NCI-H2196 (cell line): ENCODE measurements at regions not wholly inside any gene's neighbourhood (a gene's known extent, or its start where the extent isn't known, plus 50 kb on each side); places are given as distances from the start of the nearest gene placed in this dataset.
A peak's percentile ranks its signal among the peaks of the same experiment; 100 is the strongest.

ENCODE experiments used
- DNase-seq: peaks from one replicate; lab custom pipeline; 2025; ENCODE audit not compliant: unreplicated experiment; lab: John Stamatoyannopoulos, UW

DNA sequence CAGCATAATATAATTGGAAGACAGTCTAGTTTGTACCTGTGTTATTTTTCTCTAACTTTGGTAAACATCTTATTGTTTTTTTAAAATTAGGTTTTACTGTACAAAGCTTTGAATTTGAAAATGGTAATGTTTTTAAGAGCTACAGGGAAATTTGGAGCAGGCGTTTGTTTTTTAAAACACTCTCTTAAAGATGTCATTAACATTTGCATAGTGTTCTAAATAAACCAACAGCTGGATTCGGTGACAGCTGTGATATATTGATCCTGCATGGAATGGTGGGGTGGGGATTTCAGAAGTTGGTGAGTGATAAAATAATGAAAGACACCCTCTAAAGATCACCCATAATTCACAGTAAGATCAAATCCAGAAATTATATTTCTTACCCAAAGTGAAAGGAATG, 97.9 kb upstream of the PRL start:
- DNase-seq: no peak

GRCh38 chr6:22399693-22400092, 102.9 kb upstream of the PRL start:
- no peak for DNase-seq

GRCh38 chr6:22401206-22401605, 104.4 kb upstream of the PRL start:
- no peak for DNase-seq

- no peak for DNase-seq
Measured at GRCh38 chr6:22401932-22402331, 105.1 kb upstream of the PRL start.

GRCh38 chr6:22409486-22409885, 112.7 kb upstream of the PRL start:
- DNase-seq: no peak

DNA sequence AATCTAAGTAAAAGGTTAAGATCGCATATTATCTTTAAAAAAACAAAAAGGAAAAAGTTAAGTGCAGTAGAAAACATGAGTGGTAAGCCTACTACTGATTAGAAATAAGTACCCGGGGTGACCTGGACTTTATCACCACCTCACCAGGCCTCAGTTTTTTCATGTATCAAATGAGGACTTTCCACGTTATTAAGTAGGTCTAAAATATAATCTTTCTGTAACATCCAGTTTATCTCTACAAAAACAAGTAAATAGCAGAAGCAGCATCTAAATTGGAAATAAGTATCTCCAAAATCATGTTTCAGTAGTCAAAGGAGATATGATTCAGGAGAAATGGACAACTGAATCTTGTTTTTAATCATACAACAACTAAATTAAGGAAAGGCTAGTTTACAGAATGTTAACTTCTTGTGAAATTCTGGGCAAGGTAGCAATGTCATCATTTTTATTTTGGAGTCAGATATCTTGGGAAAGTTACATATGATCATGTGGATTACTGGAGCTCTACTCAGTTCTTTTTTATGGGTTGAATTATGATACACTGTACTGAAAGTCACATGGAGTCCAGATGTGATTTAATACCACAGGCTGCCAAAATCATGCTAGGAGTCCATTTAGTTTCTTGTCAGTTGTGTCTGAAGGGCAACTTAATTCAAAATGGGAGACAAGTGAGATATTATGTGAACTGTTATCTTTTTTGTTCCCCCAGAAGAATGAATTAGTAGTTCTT, 114.7 kb upstream of the PRL start:
- no peak for DNase-seq

DNA sequence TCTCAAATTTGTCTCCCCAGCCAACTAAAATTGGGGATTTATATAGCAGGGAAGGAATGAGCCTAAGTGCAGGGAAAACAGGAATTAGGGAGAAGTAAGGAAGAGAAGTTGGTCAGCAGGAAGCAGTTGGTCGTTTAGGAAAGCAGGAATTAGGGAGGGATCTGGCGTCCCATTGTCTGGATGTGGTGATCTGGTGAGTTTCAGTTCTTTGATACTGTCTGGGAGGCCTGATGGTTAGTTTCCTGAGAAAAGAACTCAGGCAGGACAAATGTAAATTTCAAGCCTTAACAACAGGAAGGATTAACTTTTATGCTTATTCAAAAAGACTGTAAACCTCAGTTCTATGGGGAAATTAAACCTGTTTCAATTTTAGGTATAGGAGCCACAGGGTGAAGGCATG, 116.2 kb upstream of the PRL start:
- DNase-seq: no peak

GRCh38 chr6:22413681-22414311, 117.0 kb upstream of the PRL start:
- no peak for DNase-seq

GRCh38 chr6:22418714-22419113, 121.9 kb upstream of the PRL start:
- no peak for DNase-seq

DNA sequence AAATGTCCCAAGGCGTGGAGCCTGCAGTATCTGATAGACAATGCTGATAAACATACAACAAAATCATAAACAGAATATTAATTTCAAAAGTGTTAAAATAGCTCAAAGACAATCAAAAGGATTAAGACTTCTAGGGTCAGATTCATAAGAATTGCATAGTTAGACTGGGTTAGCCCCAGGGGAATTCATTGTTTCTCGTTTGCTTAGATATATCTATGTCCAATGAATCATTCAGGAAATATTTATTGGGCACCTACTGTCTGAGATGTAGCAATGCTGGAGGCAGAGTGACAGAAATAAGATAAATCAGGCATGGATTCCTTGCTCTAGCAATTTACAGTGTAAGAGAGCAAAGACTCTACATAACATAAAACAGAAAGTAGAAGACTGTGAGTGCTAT, 124.4 kb upstream of the PRL start:
- no peak for DNase-seq

DNA sequence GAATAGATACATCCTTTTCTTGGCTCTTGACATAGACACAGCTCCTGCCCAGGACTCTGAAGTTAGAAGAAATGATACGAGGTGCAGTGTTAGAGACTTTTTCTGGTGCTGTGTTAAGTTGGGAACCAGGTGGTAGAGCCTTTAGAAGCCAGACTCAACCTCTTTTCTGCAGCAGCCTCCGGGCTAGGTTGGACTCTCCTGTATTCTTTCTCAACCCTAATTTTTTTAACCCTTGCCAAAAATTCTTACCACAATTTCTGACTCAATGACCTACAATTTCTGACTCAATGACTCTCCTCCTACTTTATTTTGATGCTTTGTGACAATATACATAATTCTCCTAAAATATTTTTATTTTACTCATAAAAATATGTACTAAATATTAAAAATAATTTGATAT, 127.4 kb upstream of the PRL start:
- no peak for DNase-seq

- no peak for DNase-seq
Measured at GRCh38 chr6:22432060-22432459, 135.2 kb upstream of the PRL start.

- DNase-seq: no peak
Measured at GRCh38 chr6:22433745-22434144, 135.6 kb upstream of the HDGFL1 start.

- DNase-seq: no peak
Measured at GRCh38 chr6:22435151-22435550, 134.2 kb upstream of the HDGFL1 start.

DNA sequence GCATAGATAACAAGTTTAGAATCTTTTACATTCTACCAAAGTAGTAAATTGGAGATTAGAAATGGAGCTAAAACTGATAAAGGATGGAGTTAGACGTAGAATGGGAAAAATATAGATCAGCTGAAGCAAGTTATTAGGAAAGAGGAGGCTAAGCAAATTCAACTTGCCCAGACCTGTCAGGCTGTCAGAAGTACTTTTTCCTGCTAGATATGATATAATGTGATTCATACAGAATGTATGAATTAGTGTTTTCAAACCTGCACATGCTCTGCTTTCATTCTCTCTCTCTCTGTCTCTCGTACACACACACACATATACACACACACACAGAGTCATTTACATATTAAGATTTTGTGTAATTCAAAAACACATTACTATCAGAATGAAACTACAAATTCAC, 133.2 kb upstream of the HDGFL1 start:
- no peak for DNase-seq

GRCh38 chr6:22437665-22438064, 131.7 kb upstream of the HDGFL1 start:
- no peak for DNase-seq

- peak; percentile 13 for DNase-seq
Measured at GRCh38 chr6:22442826-22443225, 126.5 kb upstream of the HDGFL1 start.

DNA sequence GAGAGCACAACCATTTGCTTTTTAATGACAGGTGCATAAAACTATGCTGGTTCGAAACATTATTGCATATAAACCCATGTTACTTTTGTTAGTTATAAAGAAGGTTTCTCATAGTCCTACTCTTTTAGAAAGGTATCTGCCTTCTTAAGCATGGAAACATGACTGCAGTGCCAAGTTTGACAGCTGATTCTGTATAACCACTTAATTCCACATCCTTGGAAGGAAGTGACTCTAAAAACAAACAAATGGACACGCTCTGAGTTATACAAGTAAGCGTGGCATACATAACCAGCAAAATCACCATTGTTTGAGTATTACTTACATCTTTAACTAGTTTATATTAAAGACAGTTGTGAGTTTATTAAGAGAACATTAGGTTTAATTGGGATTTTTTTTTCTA, 125.0 kb upstream of the HDGFL1 start:
- DNase-seq: peak; percentile 14

GRCh38 chr6:22445946-22446345, 123.4 kb upstream of the HDGFL1 start:
- no peak for DNase-seq

DNA sequence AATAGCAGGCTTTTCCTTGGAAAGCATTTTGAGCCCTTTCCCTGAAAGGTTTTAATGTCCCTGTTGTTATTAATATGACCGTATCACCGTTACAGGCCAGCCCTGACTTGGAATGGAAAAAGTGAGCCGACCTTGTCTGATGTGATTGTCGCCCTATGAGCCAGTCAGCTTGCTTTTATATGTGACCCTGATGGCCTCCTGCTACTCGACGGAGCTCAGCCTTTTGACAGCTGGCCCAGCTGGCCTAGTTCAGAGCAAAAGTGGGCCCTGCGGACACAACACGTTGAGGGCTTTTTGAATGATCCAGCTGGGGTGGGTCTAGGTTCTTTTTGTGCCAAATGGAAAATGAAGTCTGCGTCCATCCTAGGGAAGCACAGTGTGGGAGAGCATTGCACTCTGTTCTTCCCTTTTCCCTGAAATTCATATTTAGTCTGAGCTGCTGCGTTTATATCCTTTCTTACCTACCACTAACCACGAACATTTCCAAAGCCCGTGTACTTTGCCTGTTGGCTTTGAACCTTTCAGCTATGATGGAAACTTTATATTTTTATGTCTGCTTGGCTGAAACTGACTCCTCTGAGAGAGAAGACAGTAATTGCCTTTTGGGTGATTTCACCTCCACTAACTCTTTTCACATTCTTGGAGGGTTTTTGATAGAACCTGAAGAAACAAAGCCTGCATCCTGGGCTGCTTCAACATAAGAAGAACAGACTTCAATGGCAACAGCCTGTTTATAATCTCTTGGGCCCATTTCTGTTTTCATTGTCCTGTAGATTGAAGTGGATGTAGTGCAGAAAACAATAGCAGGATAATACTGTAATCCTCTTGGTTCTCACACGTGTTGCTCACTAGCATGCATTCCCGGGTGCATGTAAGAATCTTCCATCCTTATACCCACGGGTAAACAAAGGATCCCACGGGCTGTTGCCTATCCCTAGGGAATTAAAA, 121.8 kb upstream of the HDGFL1 start:
- no peak for DNase-seq

DNA sequence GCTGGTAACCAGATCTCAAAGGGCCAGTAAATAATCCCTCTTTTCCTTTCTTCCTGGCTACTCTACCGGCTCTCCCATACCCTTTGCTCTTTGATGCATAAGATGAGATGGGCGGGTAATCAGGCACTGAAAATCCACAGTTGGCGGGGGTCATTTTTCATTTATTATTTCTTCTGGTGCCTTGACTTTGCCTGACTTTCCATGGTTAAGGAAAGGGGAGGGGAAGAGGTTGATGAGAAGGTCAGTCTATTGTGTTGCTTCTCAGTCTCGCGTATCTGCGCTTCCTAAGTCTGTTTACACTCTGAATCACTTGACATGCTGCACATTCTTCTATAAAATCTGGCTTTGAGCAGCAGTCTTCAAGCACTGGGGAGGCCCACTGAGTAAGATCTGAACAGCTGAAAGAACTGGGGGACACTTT, 121.1 kb upstream of the HDGFL1 start:
- DNase-seq: no peak

- no peak for DNase-seq
Measured at GRCh38 chr6:22451962-22452361, 117.4 kb upstream of the HDGFL1 start.
